ENCODE measurements at regions not wholly inside any gene's neighbourhood (a gene's known extent, or its start where the extent isn't known, plus 50 kb on each side); places are given as distances from the start of the nearest gene placed in this dataset.
A peak's percentile ranks its signal among the peaks of the same experiment; 100 is the strongest.

DNA sequence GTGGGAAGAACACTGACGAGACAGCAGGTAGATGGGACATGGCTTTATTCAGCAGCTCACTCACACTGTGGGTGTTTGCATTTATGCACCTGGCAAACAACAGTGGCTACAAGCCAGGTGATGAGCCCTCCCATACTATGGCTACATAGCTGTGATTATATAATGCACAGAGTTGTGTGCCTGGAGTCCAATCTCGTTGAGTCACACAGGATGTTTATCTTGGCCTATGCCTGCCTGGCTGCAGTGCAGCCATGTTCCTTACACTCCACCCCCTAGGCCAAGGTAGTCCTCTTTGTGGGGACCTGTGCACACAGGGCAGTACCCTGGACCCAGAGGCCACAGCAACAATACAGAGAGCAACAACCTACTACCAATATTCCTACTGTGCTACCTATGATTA is 1643.8 kb downstream of the MRPL39 start:
- Histone ChIP-seq H3K4me3 (ENCODE audit: low read length in 2 of 2) (no peak overlapping the region), H3K27me3 (ENCODE audit: insufficient read depth, low read length) (no peaks in the 10 kb centered on the region), H3K36me3 (ENCODE audit: insufficient read depth, low read length) (no peaks in the 10 kb centered on the region), H3K27ac (ENCODE audit: low read depth, low read length) (no peak overlapping the region), H3K9me3 (ENCODE audit: control insufficient read depth in 1 of 2, low read length in 2 of 2) (no peaks in the 10 kb centered on the region), H3K4me1 (ENCODE audit: insufficient read depth, low read length) (peaks cover 6% of the 10 kb centered on the region)
- peaks cover 3 to 6% (median 5%) of the 10 kb centered on the region in 4 donors for H3K4me1 Mint-ChIP-seq
- no peaks in the 10 kb centered on the region for H3K36me3 Mint-ChIP-seq
- H3K27me3 Mint-ChIP-seq: no peaks in the 10 kb centered on the region
- no peak overlapping the region for H3K4me3 Mint-ChIP-seq
- ChIA-PET CTCF (ENCODE audit: partially characterized antibody) (no interaction called here), POLR2A (ENCODE audit: partially characterized antibody) (no interaction called here)
- no peak overlapping the region for H3K27ac Mint-ChIP-seq
- no peak for DNase-seq
- peaks cover 0 to 1% (median 0%) of the 10 kb centered on the region in 8 donors for H3K9me3 Mint-ChIP-seq
- intact Hi-C loops (cut with micrococcal nuclease): no loop called here

DNA sequence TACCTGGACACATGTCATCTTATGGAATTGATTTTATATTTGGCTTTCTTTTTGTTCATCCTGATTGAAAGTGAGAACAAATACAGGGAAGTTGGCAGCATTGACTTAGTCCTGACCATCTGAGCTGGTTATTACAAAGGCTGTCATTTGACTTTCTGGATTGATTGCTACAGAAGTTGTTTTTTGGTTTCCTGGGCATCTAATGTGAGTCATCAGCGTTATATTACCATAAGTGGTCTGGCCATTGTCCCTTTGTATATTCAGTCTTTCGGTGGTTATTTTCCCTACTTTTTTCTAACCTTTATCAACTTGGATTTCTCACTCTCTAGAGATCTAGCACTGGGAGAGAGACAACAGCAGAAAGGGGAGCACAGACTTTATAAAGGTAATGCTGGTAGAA is 1646.5 kb downstream of the MRPL39 start:
- H3K27ac Mint-ChIP-seq: no peak overlapping the region
- POLR2A ChIA-PET (ENCODE audit: partially characterized antibody): no interaction called here
- Histone ChIP-seq H3K27ac (ENCODE audit: low read depth, low read length) (no peak overlapping the region), H3K27me3 (ENCODE audit: insufficient read depth, low read length) (no peaks in the 10 kb centered on the region), H3K36me3 (ENCODE audit: insufficient read depth, low read length) (no peaks in the 10 kb centered on the region), H3K4me3 (ENCODE audit: low read length in 2 of 2) (no peak overlapping the region), H3K4me1 (ENCODE audit: insufficient read depth, low read length) (no peaks in the 10 kb centered on the region), H3K9me3 (ENCODE audit: control insufficient read depth in 1 of 2, low read length in 2 of 2) (no peaks in the 10 kb centered on the region)
- no peaks in the 10 kb centered on the region for H3K9me3 Mint-ChIP-seq
- H3K27me3 Mint-ChIP-seq: no peaks in the 10 kb centered on the region
- no peaks in the 10 kb centered on the region for H3K36me3 Mint-ChIP-seq
- CTCF ChIA-PET (ENCODE audit: partially characterized antibody): no interaction called here
- H3K4me3 Mint-ChIP-seq: no peak overlapping the region
- no peak for DNase-seq
- H3K4me1 Mint-ChIP-seq: no peaks in the 10 kb centered on the region
- intact Hi-C loops (cut with micrococcal nuclease): no loop called here

DNA sequence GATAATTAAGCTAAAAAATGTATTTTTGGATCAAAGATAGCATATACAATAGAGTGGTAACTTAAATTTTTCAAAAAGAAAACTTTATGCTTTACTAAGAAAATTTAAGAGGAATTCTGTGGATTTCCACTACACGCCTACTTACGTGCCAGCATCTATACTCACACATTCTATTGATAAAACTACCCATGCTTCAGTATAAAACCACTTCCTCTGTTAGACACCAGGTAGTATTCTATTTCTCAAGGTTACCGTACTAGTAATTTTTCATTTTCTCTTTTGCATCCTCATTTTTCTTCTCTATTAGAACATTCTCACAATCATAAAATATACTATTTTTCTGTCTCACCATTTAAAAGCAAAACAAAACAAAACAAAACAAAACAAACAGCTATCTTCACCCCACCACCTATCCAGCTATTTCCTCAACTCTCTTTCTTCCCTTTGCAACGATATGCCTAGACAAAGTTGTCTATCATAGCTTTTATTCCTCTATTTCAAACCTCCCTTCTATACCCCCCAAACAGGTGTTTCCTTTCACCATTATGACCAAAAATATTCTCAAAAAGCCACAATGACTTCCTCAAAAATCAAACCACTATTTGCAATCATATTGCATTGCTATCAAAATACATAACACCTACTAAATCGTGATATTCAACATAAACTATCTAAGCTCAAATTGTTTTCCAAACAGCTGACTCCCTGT is 1652.0 kb downstream of the MRPL39 start:
- H3K27me3 ChIP-seq (ENCODE audit: insufficient read depth, low read length): no peaks in the 10 kb centered on the region
- CTCF ChIA-PET (ENCODE audit: partially characterized antibody): interaction anchor here (1.0 to 2.6 kb wide), 2 partner anchors 14 kb away, joined by 3 to 9 read pairs; no protein-coding TSS in a partner anchor
- Mint-ChIP-seq H3K9me3 (no peaks in the 10 kb centered on the region), H3K27me3 (no peaks in the 10 kb centered on the region), H3K4me1 (peaks cover 7 to 13% (median 11%) of the 10 kb centered on the region in 4 donors), H3K4me3 (peak overlapping the region in 7 of 8 donors; percentile 0 to 57 (median 38)), H3K27ac (peak overlapping the region in 2 of 7 donors; percentile 5 to 11), H3K36me3 (no peaks in the 10 kb centered on the region)
- POLR2A ChIA-PET (ENCODE audit: partially characterized antibody): no interaction called here
- no peak overlapping the region for H3K27ac ChIP-seq (ENCODE audit: low read depth, low read length)
- H3K9me3 ChIP-seq (ENCODE audit: control insufficient read depth in 1 of 2, low read length in 2 of 2): no peaks in the 10 kb centered on the region
- intact Hi-C loops (cut with micrococcal nuclease): no loop called here
- DNase-seq: no peak
- H3K36me3 ChIP-seq (ENCODE audit: insufficient read depth, low read length): no peaks in the 10 kb centered on the region
- peaks cover 3% of the 10 kb centered on the region for H3K4me1 ChIP-seq (ENCODE audit: insufficient read depth, low read length)
- H3K4me3 ChIP-seq (ENCODE audit: low read length in 2 of 2): no peak overlapping the region

DNA sequence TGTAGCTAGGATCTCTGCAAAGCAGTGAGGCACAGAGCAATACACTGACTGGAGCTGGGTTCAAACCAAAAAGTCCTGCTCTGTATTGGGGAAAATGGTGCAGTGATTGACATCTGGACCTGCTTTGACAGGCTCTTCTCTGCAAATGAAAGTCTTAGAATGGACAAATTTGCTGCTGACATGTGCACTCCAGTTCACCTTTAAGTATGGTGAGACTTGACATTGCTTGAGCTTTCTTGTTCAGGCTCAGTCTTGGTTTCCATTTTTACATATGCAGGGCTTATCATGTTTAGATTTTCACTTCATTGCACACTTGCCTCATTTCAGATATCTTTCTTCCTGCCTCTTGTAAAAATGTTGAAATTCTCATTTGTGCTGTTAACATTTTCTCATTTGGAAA is 1655.0 kb downstream of the MRPL39 start:
- no peaks in the 10 kb centered on the region for H3K27me3 Mint-ChIP-seq
- H3K9me3 ChIP-seq (ENCODE audit: control insufficient read depth in 1 of 2, low read length in 2 of 2): no peaks in the 10 kb centered on the region
- H3K4me3 Mint-ChIP-seq: no peak overlapping the region
- POLR2A ChIA-PET (ENCODE audit: partially characterized antibody): no interaction called here
- no peaks in the 10 kb centered on the region for H3K36me3 Mint-ChIP-seq
- H3K4me1 Mint-ChIP-seq: peaks cover 14 to 25% (median 17%) of the 10 kb centered on the region in 4 donors
- no peak overlapping the region for H3K27ac ChIP-seq (ENCODE audit: low read depth, low read length)
- H3K27ac Mint-ChIP-seq: no peak overlapping the region
- H3K9me3 Mint-ChIP-seq: no peaks in the 10 kb centered on the region
- CTCF ChIA-PET (ENCODE audit: partially characterized antibody): no interaction called here
- no peak for DNase-seq
- H3K4me1 ChIP-seq (ENCODE audit: insufficient read depth, low read length): peaks cover 6% of the 10 kb centered on the region
- no peaks in the 10 kb centered on the region for H3K36me3 ChIP-seq (ENCODE audit: insufficient read depth, low read length)
- no peak overlapping the region for H3K4me3 ChIP-seq (ENCODE audit: low read length in 2 of 2)
- intact Hi-C loops (cut with micrococcal nuclease): no loop called here
- no peaks in the 10 kb centered on the region for H3K27me3 ChIP-seq (ENCODE audit: insufficient read depth, low read length)

DNA sequence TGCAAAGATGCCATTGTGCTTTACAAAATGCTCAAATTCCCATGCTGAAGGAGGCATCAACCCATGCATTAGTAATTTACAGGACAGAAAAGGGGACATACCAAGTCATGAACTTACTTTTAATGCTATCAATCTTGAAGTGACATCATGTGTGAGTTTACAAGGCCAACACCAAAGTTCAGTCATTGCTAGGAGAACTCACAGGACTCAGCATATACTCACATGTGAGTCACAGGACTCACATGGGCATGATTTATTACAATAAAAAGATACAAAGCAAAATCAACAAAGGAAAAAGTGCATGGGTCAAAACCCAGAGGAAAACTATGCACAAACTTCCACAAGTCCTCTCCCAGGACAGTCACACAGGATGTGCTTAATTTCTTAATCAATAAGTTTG is 1656.0 kb downstream of the MRPL39 start:
- CTCF ChIA-PET (ENCODE audit: partially characterized antibody): no interaction called here
- intact Hi-C loops (cut with micrococcal nuclease): no loop called here
- Histone ChIP-seq H3K4me3 (ENCODE audit: low read length in 2 of 2) (no peak overlapping the region), H3K9me3 (ENCODE audit: control insufficient read depth in 1 of 2, low read length in 2 of 2) (no peaks in the 10 kb centered on the region), H3K4me1 (ENCODE audit: insufficient read depth, low read length) (peaks cover 6% of the 10 kb centered on the region), H3K27ac (ENCODE audit: low read depth, low read length) (no peak overlapping the region), H3K27me3 (ENCODE audit: insufficient read depth, low read length) (no peaks in the 10 kb centered on the region), H3K36me3 (ENCODE audit: insufficient read depth, low read length) (no peaks in the 10 kb centered on the region)
- Mint-ChIP-seq H3K27me3 (no peaks in the 10 kb centered on the region), H3K27ac (no peak overlapping the region), H3K9me3 (no peaks in the 10 kb centered on the region), H3K36me3 (no peaks in the 10 kb centered on the region), H3K4me3 (no peak overlapping the region), H3K4me1 (peaks cover 14 to 25% (median 17%) of the 10 kb centered on the region in 4 donors)
- POLR2A ChIA-PET (ENCODE audit: partially characterized antibody): no interaction called here
- DNase-seq: no peak

DNA sequence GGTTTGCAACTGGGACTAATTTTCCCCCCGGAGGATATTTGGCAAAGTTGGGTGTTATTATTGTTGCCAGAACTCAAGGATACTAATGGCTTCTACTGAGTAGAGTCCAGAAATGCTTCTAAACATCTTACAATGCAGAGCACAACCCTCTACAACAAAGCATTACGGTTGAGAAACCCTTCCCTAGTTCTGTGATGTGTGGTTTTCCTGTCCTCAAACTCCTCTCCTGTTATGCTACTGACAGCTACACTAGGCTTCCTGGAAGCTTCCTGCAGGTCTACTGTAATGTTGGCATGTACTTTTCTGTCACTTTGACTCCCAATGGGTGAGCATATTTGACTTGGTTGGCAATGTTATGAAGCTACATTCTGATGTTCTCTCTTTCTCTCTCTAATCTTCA is 1656.9 kb downstream of the MRPL39 start:
- H3K9me3 ChIP-seq (ENCODE audit: control insufficient read depth in 1 of 2, low read length in 2 of 2): no peaks in the 10 kb centered on the region
- ChIA-PET CTCF (ENCODE audit: partially characterized antibody) (no interaction called here), POLR2A (ENCODE audit: partially characterized antibody) (no interaction called here)
- DNase-seq: no peak
- peaks cover 6% of the 10 kb centered on the region for H3K4me1 ChIP-seq (ENCODE audit: insufficient read depth, low read length)
- H3K4me3 ChIP-seq (ENCODE audit: low read length in 2 of 2): no peak overlapping the region
- no peak overlapping the region for H3K27ac ChIP-seq (ENCODE audit: low read depth, low read length)
- H3K27me3 ChIP-seq (ENCODE audit: insufficient read depth, low read length): no peaks in the 10 kb centered on the region
- intact Hi-C loops (cut with micrococcal nuclease): no loop called here
- no peaks in the 10 kb centered on the region for H3K27me3 Mint-ChIP-seq
- H3K27ac Mint-ChIP-seq: no peak overlapping the region
- no peaks in the 10 kb centered on the region for H3K36me3 Mint-ChIP-seq
- H3K9me3 Mint-ChIP-seq: no peaks in the 10 kb centered on the region
- peak overlapping the region in 2 of 8 donors; percentile 10 to 16 for H3K4me3 Mint-ChIP-seq
- no peaks in the 10 kb centered on the region for H3K36me3 ChIP-seq (ENCODE audit: insufficient read depth, low read length)
- H3K4me1 Mint-ChIP-seq: peaks cover 11 to 21% (median 14%) of the 10 kb centered on the region in 4 donors

DNA sequence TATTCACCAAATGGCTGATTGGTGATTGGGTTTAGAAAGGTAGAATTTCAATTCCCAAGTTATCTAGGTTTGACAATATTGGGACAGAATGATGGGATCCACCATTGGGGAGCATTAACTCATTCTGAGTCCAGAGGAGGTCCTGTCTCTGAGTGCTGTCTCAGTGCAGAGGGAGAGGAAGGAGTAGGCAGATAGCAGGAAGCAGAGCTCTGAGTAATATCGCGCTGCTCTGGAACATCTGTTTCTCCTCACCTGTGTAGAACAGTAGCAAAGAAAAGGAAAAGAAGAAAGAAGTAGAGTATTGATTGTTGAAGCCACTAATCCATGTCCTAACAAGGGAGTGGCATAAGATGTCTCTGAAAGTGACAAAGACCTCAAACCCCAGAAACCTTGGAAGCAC is 1657.8 kb downstream of the MRPL39 start:
- Histone ChIP-seq H3K9me3 (ENCODE audit: control insufficient read depth in 1 of 2, low read length in 2 of 2) (no peaks in the 10 kb centered on the region), H3K27me3 (ENCODE audit: insufficient read depth, low read length) (no peaks in the 10 kb centered on the region), H3K4me3 (ENCODE audit: low read length in 2 of 2) (no peak overlapping the region), H3K36me3 (ENCODE audit: insufficient read depth, low read length) (no peaks in the 10 kb centered on the region), H3K4me1 (ENCODE audit: insufficient read depth, low read length) (peaks cover 6% of the 10 kb centered on the region), H3K27ac (ENCODE audit: low read depth, low read length) (no peak overlapping the region)
- intact Hi-C loops (cut with micrococcal nuclease): no loop called here
- Mint-ChIP-seq H3K27ac (peak overlapping the region in 2 of 7 donors; percentile 29 to 44), H3K36me3 (no peaks in the 10 kb centered on the region), H3K4me1 (peaks cover 9 to 18% (median 12%) of the 10 kb centered on the region in 4 donors), H3K9me3 (peaks cover 0 to 4% (median 0%) of the 10 kb centered on the region in 8 donors), H3K27me3 (no peaks in the 10 kb centered on the region), H3K4me3 (peak overlapping the region in 1 of 8 donors; percentile 27)
- CTCF ChIA-PET (ENCODE audit: partially characterized antibody): no interaction called here
- POLR2A ChIA-PET (ENCODE audit: partially characterized antibody): no interaction called here
- no peak for DNase-seq

Data from CD4-positive, alpha-beta memory T cell (primary cell).